OCI-LY3 (cell line): ENCODE measurements at regions not wholly inside any gene's neighbourhood (a gene's known extent, or its start where the extent isn't known, plus 50 kb on each side); places are given as distances from the start of the nearest gene placed in this dataset.
"Not testable (repeated sequence)": the region's sequence is repeated elsewhere in the genome, so short reads cannot be mapped to it uniquely, and the experiment has no call there.

Source experiments
- H2AFZ ChIP-seq: fragments of 200-600, 300-600 bp; shearing (Covaris generic); 2 replicates; pipeline ENCODE4 v1.6.0; 2014; ENCODE audit warnings: antibody characterized with exemption, low read depth, low read length
- H3K27ac ChIP-seq: fragments of 200-600, 300-600 bp; sonication (generic); 2 replicates; pipeline ENCODE4 v1.5.1; 2014; ENCODE audit warnings: mild to moderate bottlenecking, low read length, moderate library complexity, mixed read lengths
- H3K27me3 ChIP-seq: fragments of 200-600, 300-600 bp; sonication (generic); 2 replicates; pipeline ENCODE4 v1.6.1; 2014; ENCODE audit warnings: low read depth, low read length, mixed read lengths
- H3K36me3 ChIP-seq: fragments of 200-600, 300-600 bp; sonication (generic); replicated peaks from 2 replicates; pipeline ENCODE3; 2014; ENCODE audit warnings: low read depth, low read length, mixed read lengths
- H3K4me1 ChIP-seq: fragments of 300-600, 200-600 bp; sonication (generic); 2 replicates; pipeline ENCODE4 v1.6.1; 2014; ENCODE audit warnings: low read length, mixed read lengths
- H3K4me2 ChIP-seq: fragments of 200-600, 300-600 bp; sonication (generic); 2 replicates; pipeline ENCODE4 v1.6.1; 2014; ENCODE audit warnings: low read length, mixed read lengths
- H3K4me3 ChIP-seq: fragments of 300-600, 200-600 bp; sonication (generic); 2 replicates; pipeline ENCODE4 v1.5.1; 2014; ENCODE audit warnings: antibody characterized with exemption, mild to moderate bottlenecking, low read length, moderate library complexity
- H3K79me2 ChIP-seq: fragments of 300-600, 200-600 bp; shearing (Covaris generic); 2 replicates; pipeline ENCODE4 v1.6.1; 2014; ENCODE audit warnings: mild to moderate bottlenecking, low read length, mixed read lengths
- H3K9ac ChIP-seq: fragments of 300-600, 200-600 bp; shearing (Covaris generic); 2 replicates; pipeline ENCODE4 v1.6.0; 2014; ENCODE audit warnings: mild to moderate bottlenecking, low read length, moderate library complexity
- H3K9me3 ChIP-seq: fragments of 200-600, 300-600 bp; shearing (Covaris generic); 2 replicates; pipeline ENCODE4 v1.6.1; 2014; ENCODE audit warnings: low read length, mixed read lengths; ENCODE audit not compliant: insufficient read depth
- H4K20me1 ChIP-seq: fragments of 200-600, 300-600 bp; sonication (generic); 2 replicates; pipeline ENCODE4 v1.6.1; 2016; ENCODE audit warnings: low read length, mixed read lengths; ENCODE audit not compliant: insufficient read depth
- CTCF ChIP-seq: fragments of 200-600, 300-600 bp; sonication (generic); IDR thresholded peaks from 2 replicates; pipeline ENCODE4 v1.5.1; 2014; ENCODE audit warnings: antibody characterized with exemption, low read length, low read depth
- EZH2phosphoT487 ChIP-seq: fragments of 200-600 bp; shearing (Covaris generic); IDR thresholded peaks from 2 replicates; pipeline ENCODE4 v1.6.1; 2018; ENCODE audit warnings: antibody characterized with exemption, mixed run types, low read depth

GRCh38 chr6:113248532-113248931 is 608.6 kb upstream of the MARCKS start:
- TF ChIP-seq EZH2phosphoT487: no peak
- no peak for TF ChIP-seq CTCF
- H3K9ac ChIP-seq: no peak overlapping the region
- H2AFZ ChIP-seq: no peak overlapping the region
- no peaks in the 10 kb centered on the region for H3K27me3 ChIP-seq
- no peaks in the 10 kb centered on the region for H3K79me2 ChIP-seq
- no peak overlapping the region for H3K4me2 ChIP-seq
- H3K36me3 ChIP-seq: no peaks in the 10 kb centered on the region
- H3K27ac ChIP-seq: no peak overlapping the region
- no peaks in the 10 kb centered on the region for H3K9me3 ChIP-seq
- no peaks in the 10 kb centered on the region for H3K4me1 ChIP-seq
- no peaks in the 10 kb centered on the region for H4K20me1 ChIP-seq
- no peak overlapping the region for H3K4me3 ChIP-seq

- H3K9ac ChIP-seq, H3K27ac ChIP-seq, H3K9me3 ChIP-seq, H2AFZ ChIP-seq, H3K79me2 ChIP-seq, H3K27me3 ChIP-seq, H3K4me1 ChIP-seq, H3K4me2 ChIP-seq, H3K4me3 ChIP-seq, H3K36me3 ChIP-seq, H4K20me1 ChIP-seq: not testable (repeated sequence)
These were observed 603.0 kb upstream of the MARCKS start for GRCh38 chr6:113254194-113254593.

GRCh38 chr6:113258771-113259170 is 598.4 kb upstream of the MARCKS start:
- no peaks in the 10 kb centered on the region for H3K9me3 ChIP-seq
- TF ChIP-seq EZH2phosphoT487 (no peak), CTCF (no peak)
- no peaks in the 10 kb centered on the region for H3K36me3 ChIP-seq
- H3K27me3 ChIP-seq: no peaks in the 10 kb centered on the region
- no peaks in the 10 kb centered on the region for H4K20me1 ChIP-seq
- no peaks in the 10 kb centered on the region for H3K4me1 ChIP-seq
- H2AFZ ChIP-seq: no peak overlapping the region
- H3K4me3 ChIP-seq: no peak overlapping the region
- no peak overlapping the region for H3K4me2 ChIP-seq
- no peak overlapping the region for H3K27ac ChIP-seq
- H3K9ac ChIP-seq: no peak overlapping the region
- no peaks in the 10 kb centered on the region for H3K79me2 ChIP-seq

- no peak overlapping the region for H3K4me2 ChIP-seq
- no peak overlapping the region for H3K4me3 ChIP-seq
- H2AFZ ChIP-seq: no peak overlapping the region
- no peak overlapping the region for H3K27ac ChIP-seq
- H3K9me3 ChIP-seq: no peaks in the 10 kb centered on the region
- no peaks in the 10 kb centered on the region for H4K20me1 ChIP-seq
- no peaks in the 10 kb centered on the region for H3K4me1 ChIP-seq
- TF ChIP-seq EZH2phosphoT487 (no peak), CTCF (no peak)
- H3K27me3 ChIP-seq: no peaks in the 10 kb centered on the region
- H3K79me2 ChIP-seq: no peaks in the 10 kb centered on the region
- H3K36me3 ChIP-seq: no peaks in the 10 kb centered on the region
- H3K9ac ChIP-seq: no peak overlapping the region
These were observed 585.7 kb upstream of the MARCKS start for GRCh38 chr6:113271437-113271836.

- no peaks in the 10 kb centered on the region for H3K36me3 ChIP-seq
- no peak overlapping the region for H3K9ac ChIP-seq
- H3K27me3 ChIP-seq: no peaks in the 10 kb centered on the region
- no peak overlapping the region for H3K27ac ChIP-seq
- H3K4me1 ChIP-seq: no peaks in the 10 kb centered on the region; the same call in 1 of the 2 replicates
- no peak overlapping the region for H3K4me3 ChIP-seq
- no peak overlapping the region for H2AFZ ChIP-seq
- no peaks in the 10 kb centered on the region for H3K79me2 ChIP-seq
- H3K4me2 ChIP-seq: no peak overlapping the region
- no peak for TF ChIP-seq EZH2phosphoT487
- TF ChIP-seq CTCF: no peak
- H3K9me3 ChIP-seq: no peaks in the 10 kb centered on the region
- no peaks in the 10 kb centered on the region for H4K20me1 ChIP-seq
These were observed 580.5 kb upstream of the MARCKS start for GRCh38 chr6:113276601-113277000.
